ENCODE measurements at regions not wholly inside any gene's neighbourhood (a gene's known extent, or its start where the extent isn't known, plus 50 kb on each side); places are given as distances from the start of the nearest gene placed in this dataset.

GRCh38 chr13:65505941-65506340, 1724.2 kb downstream of the PCDH9 start:
- TF ChIP-seq CTCF (IDR thresholded peaks at IDR 0.05; ENCODE audit: insufficient read depth, low read depth, low read length) (no peak), EZH2 (IDR thresholded peaks at IDR 0.05; ENCODE audit: insufficient read depth, low read length) (no peak)

Measured in astrocyte (in vitro differentiated cells and primary cell).